PFSK-1 (cell line): ENCODE measurements at regions not wholly inside any gene's neighbourhood (a gene's known extent, or its start where the extent isn't known, plus 50 kb on each side); places are given as distances from the start of the nearest gene placed in this dataset.

ENCODE experiments used
- POLR2AphosphoS5 ChIP-seq: IDR thresholded peaks from 2 replicates; pipeline ENCODE4 v1.6.1; 2012; ENCODE audit warnings: low read depth, mild to moderate bottlenecking, control low read depth, low read length, moderate library complexity
- SIN3A ChIP-seq: IDR thresholded peaks from 2 replicates; pipeline ENCODE4 v1.6.1; 2012; ENCODE audit warnings: mild to moderate bottlenecking, low read length, moderate library complexity, borderline replicate concordance; ENCODE audit not compliant: insufficient read depth
- TAF1 ChIP-seq: IDR thresholded peaks from 2 replicates; pipeline ENCODE4 v1.6.1; 2012; ENCODE audit warnings: low read length, control low read depth, borderline replicate concordance; ENCODE audit not compliant: insufficient read depth
- TF ChIP-seq, protein P1 (sequence below), 2 experiments: IDR thresholded peaks; 2 replicates each; pipeline versions ENCODE4 v1.6.1 to v1.8.0; 2011 to 2012; ENCODE audit warnings: low read depth in 2 of 2, low read length in 2 of 2, control low read depth in 1 of 2, inconsistent platforms in 1 of 2, mild to moderate bottlenecking in 1 of 2, moderate library complexity in 1 of 2; ENCODE audit not compliant: insufficient read depth in 1 of 2

DNA sequence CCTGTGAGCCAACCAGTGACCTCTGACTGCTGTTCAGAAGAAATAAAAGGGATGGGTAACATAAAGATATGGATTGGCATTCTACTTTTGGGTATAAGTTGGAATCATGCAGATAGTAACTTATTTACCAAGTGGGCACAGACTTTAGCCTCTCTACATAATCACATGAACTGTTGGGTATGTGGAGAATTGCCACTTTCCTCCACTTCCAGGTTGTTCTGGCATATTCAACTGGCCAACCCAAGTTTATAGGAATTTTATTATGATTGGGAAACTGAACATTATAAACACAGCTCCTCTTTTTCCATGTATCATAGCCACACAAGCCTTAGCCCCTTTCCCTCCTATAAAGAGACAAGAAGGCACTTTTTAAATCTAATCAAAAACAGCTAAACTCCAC lies 179.3 kb downstream of the RNF152 start:
- TF ChIP-seq SIN3A: no peak
- no peak for TF ChIP-seq POLR2AphosphoS5
- TF ChIP-seq, protein P1, sequence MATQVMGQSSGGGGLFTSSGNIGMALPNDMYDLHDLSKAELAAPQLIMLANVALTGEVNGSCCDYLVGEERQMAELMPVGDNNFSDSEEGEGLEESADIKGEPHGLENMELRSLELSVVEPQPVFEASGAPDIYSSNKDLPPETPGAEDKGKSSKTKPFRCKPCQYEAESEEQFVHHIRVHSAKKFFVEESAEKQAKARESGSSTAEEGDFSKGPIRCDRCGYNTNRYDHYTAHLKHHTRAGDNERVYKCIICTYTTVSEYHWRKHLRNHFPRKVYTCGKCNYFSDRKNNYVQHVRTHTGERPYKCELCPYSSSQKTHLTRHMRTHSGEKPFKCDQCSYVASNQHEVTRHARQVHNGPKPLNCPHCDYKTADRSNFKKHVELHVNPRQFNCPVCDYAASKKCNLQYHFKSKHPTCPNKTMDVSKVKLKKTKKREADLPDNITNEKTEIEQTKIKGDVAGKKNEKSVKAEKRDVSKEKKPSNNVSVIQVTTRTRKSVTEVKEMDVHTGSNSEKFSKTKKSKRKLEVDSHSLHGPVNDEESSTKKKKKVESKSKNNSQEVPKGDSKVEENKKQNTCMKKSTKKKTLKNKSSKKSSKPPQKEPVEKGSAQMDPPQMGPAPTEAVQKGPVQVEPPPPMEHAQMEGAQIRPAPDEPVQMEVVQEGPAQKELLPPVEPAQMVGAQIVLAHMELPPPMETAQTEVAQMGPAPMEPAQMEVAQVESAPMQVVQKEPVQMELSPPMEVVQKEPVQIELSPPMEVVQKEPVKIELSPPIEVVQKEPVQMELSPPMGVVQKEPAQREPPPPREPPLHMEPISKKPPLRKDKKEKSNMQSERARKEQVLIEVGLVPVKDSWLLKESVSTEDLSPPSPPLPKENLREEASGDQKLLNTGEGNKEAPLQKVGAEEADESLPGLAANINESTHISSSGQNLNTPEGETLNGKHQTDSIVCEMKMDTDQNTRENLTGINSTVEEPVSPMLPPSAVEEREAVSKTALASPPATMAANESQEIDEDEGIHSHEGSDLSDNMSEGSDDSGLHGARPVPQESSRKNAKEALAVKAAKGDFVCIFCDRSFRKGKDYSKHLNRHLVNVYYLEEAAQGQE (IDR thresholded peaks at IDR 0.05; ENCODE audit: insufficient read depth in 1 of 2, low read depth in 2 of 2, low read length in 2 of 2): no peak
- TF ChIP-seq TAF1: no peak
